GM18867 (cell line): ENCODE measurements at regions not wholly inside any gene's neighbourhood (a gene's known extent, or its start where the extent isn't known, plus 50 kb on each side); places are given as distances from the start of the nearest gene placed in this dataset.

ENCODE experiments used
- ATAC-seq: cut with Tn5 transposase; IDR thresholded peaks from one replicate; pipeline ENCODE4 v1.9.1; 2021; ENCODE audit warnings: mild to moderate bottlenecking, moderate library complexity; ENCODE audit not compliant: unreplicated experiment

DNA sequence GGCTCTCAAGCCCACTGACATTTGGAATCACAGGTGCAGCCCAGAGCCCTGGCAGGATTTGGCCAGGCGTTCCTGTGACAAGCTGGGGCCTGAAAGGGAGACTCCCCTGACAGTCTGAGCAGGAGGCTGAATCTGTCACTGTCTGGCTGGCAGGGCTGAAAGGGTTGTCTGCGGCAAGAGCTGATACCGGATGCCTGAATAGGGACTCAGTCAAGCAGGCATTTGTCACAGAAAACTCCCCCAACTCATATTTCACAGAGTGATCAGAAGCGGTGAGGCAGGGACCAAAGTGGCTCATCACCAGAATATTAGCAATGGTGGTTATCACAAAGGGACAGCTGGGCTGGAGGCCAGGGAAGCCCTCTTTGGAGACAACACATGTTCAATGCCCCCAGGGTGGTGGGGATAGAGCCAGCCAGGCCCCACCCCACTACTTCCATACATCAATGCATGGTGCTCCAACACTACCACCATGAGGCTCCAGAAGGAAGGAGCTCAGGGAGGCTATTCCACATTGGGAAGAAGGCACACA is 295.5 kb downstream of the DTWD2 start:
- ATAC-seq = peak; percentile 63

DNA sequence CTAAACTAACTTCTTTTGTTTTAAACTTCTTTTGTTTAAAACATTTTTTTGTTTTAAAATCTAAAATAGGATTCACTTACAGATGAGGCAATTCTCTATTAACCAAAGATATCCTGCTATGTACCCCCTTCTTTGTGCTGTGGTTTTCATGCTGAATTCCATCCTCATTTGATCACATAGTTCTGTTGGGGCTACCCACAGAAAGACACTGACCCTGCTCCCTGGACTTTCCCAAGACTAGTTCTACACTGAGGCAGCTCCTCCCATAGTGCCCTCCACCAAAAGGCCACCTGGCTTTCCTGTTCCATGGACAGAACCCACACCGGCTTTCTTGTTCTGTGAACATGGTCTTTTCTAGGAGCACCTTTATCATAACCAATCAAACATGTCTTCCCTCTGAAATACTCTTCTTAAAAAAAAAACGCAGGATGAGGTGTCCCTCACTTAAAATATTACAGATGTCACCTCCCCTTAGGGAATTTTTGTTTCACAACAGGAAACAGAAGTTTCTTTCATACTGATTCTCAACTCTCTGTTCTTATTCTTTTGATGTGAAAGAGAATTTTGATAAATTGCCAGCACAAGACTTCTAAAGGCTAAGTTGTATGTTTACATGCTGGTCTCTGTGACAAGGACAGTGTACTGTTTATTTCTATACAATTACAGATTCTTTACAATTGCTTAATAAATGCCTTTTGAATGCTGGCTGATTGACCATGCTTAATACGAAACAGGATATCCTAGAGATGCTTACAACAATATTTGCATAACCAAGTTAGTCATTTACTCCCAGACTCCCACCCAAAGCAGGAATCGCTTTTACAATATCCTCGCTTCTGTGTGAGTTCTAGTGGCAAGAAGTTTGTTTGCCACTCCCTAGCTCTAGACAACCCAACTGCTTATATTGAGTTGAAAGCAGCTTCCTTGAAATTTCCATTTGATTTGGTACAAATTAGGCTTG is 300.4 kb downstream of the DTWD2 start:
- ATAC-seq = peak; percentile 40

DNA sequence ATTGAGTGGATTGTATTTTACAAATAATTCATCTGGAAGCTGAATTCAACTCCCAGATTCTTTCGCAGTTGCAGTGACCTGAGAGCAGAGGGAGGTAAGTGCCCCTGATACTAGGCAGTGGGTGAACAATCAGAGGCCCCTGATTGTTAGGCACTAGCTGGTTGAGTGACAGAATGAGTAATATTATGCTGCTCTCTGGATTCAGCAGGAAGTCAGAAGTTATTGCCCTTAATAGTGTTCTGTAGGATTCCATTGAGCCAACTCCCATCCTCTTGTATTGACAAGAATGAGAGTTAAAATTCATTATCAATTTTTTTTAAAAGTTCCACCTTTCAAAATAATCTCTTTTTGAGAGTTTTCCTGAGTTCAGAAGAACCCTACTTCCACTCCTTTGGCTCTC is 301.2 kb downstream of the DTWD2 start:
- no peak for ATAC-seq

DNA sequence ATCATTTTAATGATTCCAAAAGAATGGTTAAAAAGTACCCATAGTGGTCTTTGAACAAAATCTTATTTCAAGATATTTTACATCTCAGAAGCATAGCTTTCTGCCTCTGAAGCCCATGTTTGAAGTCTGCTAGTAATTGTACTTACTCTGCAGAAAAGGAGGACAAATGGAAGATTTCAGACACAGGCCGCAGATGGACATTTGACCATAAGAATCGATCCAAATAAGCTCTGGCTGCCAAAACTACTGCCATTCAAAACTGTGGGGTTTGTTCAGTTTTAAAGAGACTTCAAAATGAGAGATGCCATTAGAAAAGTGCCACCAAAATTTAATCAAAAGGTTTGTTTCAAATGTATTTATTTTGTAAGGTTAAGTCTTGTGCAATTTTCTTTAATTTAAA is 306.7 kb downstream of the DTWD2 start:
- ATAC-seq = no peak

DNA sequence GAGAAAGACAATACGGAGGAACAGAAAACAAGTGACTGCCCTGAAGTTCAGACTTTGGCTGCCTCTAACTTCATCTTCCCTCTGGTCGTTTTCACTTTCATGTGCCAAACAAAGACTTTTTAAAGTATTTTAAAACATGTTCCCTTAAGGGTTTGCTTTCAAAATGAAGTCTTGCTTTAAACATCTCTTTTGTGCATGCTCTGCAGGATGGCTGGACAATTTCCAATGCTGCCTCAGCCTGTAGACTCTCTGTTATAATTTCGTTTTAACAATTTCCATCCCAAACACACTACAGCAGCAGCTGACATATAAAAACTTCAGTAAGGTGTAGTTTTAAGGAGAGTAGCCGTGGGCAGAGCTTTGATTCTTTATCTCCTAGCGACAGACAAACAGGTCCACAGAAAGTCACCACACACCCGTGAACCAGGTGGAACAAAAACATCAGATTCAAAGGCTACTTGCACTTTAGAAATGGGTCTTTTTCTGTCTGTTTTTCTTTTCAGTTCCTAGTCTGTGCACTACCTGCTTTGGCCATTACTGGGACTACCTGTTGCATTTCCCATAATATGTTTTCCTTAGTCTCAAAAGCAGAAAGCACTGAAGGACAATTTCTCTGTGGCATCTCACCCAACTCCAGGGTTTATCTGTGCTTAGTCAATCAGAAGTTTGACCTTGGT is 308.9 kb downstream of the DTWD2 start:
- peak; percentile 55 for ATAC-seq

DNA sequence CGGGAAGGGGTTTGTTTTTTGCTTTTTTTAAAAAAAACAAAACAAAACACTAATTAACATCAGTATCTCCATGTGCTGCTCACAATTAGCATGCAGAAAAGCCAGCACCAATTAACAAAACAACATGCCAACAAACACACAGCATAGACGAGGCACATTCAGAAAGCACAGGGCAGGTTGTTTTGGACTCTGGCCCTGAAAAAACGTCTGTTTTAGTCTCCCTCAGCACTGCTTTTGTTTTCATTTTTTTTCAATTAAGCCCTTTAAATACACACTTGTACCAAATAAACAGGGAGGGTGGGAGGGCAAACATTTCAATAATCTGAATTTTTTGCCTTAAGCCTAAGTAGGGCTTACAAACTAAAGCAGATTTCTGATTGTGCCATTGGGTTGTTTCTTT is 309.6 kb downstream of the DTWD2 start:
- ATAC-seq = peak; percentile 26

DNA sequence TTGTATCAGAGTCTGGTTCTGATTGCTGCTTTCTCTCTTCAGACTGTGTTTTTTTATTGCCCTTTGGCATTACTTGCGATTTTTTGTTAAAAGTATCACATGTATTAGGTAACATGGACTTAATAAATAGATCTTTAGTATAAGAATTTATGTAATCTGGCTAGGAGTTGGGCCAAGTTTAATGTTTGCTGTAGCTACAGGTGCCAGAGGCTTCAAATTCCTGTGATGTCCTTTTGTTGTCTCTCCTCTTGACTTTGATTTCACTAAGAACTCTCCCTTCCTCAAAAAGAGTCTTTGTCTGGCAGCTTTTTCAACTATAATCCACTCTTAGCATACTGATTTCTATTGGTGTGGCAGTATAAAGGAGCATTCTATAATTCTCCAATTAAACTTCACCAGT is 313.1 kb downstream of the DTWD2 start:
- no peak for ATAC-seq

DNA sequence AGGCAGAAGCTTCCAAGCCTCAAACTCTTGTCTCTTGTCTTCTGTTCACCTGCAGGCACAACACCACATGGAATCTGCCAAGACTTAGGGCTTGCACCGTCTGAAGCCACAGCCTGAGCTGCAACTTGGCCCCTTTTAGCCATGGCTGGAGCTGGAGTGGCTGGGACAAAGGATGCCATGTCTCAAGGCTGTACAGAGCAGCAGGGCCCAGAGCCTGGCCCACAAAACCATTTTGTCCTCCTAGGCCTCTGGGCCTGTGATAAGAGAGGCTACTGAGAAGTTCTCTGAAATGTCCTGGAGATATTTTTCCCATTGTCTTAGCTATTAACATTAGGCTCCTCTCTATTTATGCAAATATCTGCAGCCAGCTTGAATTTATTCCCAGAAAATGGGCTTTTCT is 330.8 kb downstream of the DTWD2 start:
- ATAC-seq = no peak

DNA sequence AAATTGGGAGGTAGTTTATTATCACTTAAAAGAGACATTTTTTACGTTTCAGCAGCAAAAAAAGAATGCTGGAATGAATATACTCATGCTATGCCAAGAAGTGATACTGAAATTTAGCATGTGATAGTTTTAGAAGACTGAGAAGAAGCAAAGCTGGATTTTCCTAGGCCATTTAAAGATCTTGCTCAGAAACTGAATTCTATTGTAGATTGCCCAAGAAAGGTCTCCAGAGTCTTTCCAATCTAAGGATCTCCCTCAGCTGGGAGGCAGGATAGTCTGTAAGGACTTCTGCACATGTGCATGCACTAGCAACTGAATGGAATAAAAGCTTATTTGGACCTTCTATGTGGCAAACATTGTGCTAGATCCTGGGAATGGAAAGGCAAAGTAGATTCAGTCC is 334.5 kb downstream of the DTWD2 start:
- ATAC-seq = no peak

DNA sequence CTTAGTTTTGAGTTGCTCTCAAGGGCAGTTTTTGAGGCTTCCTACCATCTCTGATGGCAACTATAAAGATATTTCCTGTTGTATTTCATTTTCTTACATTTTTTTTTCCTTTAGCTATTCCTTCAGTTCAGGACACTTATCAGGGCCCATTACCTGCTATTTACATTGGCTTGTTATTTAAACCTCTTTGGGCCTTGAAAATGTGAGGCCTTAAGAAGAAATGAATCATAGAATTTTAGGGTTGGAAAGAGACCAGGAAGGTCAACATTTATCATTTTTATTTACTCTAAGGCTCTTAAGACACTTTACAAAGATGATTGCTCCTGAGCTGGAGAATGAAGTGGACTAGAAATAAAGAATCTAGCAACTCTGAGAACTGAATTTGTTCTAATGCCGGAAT is 335.2 kb downstream of the DTWD2 start:
- ATAC-seq = no peak

DNA sequence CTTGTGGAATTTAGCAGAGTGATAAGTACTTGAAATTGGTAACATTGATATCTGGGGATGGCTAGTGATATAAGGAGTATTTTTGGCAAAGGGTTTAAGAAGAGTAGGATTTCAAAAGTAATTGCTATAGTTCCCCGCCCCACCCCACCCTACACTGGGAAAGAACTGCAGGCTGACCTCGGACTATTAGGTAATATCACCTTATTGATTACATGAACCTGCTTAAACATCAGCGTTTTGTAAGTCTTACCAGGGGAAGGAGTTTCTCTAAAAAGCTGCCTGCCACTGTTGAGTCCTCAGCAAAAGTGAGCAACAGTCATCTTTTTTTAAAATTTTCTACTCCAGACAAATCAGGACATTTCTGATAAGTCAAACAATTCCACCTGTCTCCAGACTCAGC is 337.3 kb downstream of the DTWD2 start:
- no peak for ATAC-seq

DNA sequence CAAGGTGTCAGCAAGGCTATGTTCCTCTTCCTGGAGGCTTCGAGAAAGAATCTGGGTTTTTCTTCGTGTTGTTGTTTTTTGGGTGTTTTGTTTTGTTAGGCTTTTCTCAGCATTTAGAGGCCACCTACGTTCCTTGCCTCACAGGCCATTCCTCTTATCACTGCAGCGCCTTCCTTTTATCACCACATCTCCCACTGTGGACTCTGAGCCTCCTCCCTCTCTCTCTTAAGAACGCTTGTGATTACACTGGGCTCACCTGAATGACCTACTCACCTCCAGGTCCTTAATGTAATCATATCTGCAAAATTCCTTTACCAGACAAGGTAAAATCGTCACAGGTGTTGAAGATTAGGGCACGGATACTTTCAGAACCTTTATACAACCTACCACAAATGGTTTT is 340.8 kb downstream of the DTWD2 start:
- no peak for ATAC-seq

DNA sequence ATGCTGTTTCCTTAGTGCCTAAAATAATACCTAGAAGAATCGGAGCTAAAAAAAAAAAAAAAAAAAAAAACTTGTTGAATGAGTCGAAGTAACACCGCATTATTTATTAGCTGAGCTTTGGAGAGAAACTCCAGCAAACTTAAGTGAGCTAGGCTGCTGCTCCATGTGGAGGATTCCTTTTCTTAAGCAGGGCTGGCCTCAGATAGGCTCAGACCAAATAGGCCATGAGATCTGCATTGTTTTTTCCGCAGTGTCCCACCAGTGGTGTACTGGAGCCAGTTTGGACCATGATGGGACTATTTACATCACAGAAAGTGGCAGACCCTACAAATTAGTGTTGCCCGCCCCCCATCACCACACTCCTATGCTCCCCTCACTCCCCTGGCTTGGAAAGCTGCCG is 341.4 kb downstream of the DTWD2 start:
- ATAC-seq = no peak

DNA sequence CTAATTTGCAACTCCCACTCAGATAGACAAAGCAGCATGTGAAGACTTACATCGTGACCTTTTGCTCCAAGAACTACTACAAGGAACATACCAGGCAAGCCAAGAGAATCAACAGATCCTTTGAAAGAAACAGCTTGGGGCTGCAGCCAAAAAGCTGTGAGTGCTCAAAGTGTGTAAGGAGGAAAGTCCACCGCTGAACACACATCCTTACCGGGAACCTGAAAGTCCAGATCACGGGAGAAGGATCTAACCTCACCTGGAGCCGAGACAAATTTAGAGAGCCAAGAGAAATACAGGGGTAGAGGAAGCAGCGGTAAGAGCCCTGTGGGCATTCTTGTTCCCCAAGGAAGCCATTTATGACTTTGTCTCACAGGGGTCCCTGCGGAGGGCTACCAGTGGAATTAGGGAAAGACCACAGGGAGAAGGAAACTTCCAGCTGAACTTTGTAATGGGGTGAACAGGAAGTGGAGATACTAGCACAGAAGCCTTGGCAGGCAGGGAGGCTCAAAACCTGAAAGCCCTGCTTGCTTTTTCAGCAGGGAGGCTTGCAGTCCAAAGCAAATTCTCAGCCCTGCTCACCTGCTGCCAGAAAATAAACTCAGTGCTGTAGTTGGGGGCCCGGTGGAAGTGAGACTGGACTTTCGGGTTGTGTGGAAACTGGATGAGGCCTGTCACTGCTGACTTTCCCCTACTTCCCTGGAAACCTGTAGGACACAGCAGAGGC is 350.2 kb downstream of the DTWD2 start:
- ATAC-seq = no peak

DNA sequence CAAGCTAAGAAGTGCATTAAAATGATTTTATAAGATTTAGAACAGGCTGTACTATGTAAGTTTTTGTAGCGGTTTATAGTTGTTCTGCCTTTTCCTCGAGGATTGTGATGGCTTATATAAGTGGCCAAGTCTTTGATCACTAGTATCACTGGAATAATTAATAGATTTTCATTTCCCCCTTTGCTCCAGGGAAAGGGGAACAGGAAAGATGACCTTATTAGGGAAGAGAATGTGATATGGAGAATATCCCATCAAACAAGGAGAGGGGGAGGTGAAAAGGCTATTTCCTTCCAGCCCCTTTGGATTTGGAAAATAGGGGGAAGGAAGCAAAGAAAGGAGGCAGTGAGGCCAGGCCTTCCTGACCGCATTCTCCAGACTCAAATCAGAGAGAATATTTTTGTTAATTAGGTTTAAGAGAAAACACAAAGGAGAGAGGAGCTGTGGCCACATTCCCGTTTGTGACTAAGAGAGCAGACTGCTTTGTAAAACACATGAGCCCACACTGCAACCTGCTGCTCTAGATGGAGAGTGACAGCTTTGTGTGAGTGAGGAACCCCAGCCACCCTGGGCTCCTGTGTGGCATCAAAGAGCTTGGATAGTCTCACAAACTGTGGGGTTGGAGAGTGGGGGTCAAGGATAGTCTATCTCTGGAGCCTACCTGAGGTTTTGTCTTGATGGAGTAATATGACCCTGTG is 359.5 kb downstream of the DTWD2 start:
- no peak for ATAC-seq

DNA sequence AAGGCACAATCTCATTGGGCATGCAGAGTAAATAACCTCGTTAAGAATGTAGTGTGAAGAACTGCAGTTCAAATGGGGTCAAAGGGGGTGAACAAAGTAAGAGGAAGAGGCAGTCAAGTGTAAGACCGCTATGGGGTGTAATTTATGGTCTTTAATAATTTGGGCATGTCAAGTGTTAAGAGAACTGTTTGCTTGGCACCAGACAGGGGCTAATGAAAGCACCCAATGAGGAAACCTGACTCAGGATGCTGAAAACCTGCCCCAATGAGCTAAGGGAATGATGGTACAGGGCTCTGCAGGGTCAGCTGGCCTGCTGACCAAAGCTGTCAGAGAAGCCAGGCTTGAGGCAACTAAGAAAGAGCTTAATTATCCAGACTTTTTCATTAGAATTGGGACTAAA is 368.1 kb downstream of the DTWD2 start:
- ATAC-seq = peak; percentile 32

DNA sequence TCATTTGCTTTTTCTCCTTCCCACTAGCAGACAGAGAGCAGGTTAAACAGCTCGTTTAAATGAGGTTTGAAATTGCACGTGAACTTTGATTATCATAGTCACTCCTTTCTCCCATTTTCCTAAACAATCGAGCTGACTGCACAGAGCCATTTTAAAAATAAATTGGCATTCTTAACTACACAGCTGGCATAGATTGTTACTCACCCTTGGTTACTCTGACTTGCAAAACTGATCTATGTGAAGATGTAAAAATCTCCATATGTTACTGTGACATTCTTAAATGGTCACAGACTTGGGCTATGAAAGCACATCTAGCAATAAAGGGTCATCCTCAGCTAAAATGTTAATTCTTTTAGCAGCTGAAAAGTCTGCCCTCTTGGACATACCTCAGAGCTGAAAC is 368.5 kb downstream of the DTWD2 start:
- ATAC-seq = no peak

DNA sequence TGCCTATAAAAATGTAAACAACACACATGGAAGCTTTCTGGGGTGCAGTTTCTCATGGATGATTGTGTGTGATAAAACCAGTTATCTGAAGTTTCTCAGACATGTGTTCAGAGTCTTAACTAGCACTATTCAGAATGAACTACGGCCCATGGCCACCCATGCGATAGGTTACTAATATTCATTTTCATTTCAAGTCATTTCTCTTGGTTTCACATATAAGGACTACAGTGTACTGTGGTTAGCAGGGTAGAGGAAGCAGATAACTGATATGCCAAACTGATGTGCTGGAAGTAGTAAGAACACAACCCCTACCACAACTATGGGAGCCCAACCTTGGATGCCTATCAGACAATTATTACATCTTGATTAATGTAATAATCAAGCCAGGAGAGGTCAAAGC is 372.1 kb downstream of the DTWD2 start:
- ATAC-seq = peak; percentile 88

DNA sequence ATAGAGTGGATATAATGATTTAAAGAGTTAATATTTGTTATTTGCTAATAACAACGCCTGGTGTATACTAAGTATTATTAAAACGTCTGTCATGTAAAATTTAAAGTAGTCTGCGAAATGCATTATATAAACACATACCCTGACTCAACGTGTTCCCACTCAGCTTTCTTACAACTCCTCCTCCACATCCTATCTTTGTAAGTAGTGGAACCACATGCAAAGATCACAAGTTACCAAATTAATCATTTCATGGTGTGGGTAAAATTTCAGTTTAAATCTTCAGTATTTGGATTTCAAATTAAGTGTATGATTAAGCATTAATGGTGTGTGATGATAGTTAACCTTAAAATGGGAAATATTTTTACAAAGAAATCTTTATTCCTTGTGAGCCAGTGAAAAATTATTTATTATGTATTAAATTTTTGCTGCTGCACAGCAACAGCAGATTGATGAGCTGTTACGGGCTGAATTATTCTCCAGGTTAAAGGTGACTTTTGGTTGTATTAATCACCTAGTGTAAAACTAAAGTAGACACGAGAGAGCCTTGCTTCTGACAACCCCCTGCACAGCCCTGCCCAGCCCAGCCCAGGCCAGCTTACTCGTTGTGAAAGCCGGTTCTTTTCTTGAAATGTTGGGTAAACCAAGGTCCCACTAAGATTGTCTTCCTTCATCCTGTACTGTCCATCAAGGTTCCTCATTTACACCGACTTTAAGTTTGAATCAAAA is 373.5 kb downstream of the DTWD2 start:
- peak; percentile 35 for ATAC-seq

DNA sequence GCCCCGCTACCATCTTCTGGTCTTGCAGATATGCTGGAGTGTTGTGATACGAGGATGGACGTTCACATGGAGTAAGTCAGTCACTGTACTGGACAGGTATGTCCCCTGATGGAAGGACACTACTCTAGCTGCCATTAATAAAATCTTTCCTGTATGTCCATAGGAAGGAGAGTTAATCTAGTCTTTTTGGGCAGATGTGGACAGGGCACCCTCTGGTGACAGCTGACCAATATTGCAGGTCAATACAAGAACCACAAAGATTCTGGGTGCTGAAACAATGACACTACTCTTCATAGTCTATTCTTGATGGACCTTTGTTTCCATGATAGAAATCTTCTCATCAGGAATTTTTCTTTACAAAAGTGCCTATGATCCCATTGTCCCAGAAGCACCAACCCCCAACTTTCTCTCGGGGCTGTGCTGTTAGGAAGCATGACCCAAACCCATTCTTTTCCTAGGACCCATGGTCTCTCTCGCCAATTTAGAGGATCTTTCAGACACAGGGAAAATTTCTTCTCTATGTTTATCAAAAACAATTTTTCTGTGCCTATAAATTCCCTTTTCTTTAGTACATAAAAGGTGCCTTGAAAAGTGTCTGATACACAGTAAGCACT is 376.9 kb downstream of the DTWD2 start:
- ATAC-seq = peak; percentile 43
